Lower leg skin (tissue), 3 donors: ENCODE measurements at regions not wholly inside any gene's neighbourhood (a gene's known extent, or its start where the extent isn't known, plus 50 kb on each side); places are given as distances from the start of the nearest gene placed in this dataset.

Source experiments
- CTCF ChIP-seq, 3 donors: fragments of 450-650 bp; IDR thresholded peaks; one replicate each; pipeline ENCODE4 v1.5.1; 2016; ENCODE audit warnings: antibody characterized with exemption in 3 of 3, mild to moderate bottlenecking in 3 of 3, moderate library complexity in 2 of 3
- POLR2A ChIP-seq, 2 donors: fragments of 450-650 bp; IDR thresholded peaks; one replicate each; pipeline ENCODE4 v1.6.1; 2016 to 2017; ENCODE audit warnings: antibody characterized with exemption in 2 of 2, mild to moderate bottlenecking in 1 of 2, moderate library complexity in 1 of 2

GRCh38 chr1:79588719-79589118, 582.2 kb upstream of the ADGRL4 start:
- TF ChIP-seq CTCF (IDR thresholded peaks at IDR 0.05): no peak
- TF ChIP-seq POLR2A (IDR thresholded peaks at IDR 0.05): no peak
